Activated CD8-positive, alpha-beta T cell treated with anti-CD3 and anti-CD28 coated beads, Interleukin-2, amount 10 ng/mL, durations not matched to agents 7 days and 5 days (primary cell): ENCODE measurements at regions not wholly inside any gene's neighbourhood (a gene's known extent, or its start where the extent isn't known, plus 50 kb on each side); places are given as distances from the start of the nearest gene placed in this dataset.

Experiments used
- ATAC-seq: fragments of 150-1000 bp; cut with Tn5 transposase; one replicate; pipeline ENCODE4 v1.10.0; 2021; ENCODE audit warnings: moderate library complexity
- CTCF ChIA-PET: fragments of 350-600 bp; sonication (Branson Sonifier 250); formaldehyde crosslinking; loops from one replicate; lab custom pipeline; 2021; ENCODE audit warnings: antibody characterized with exemption; lab: Charles Lee
- POLR2A ChIA-PET: fragments of 350-600 bp; sonication (Branson Sonifier 250); formaldehyde crosslinking; loops from one replicate; lab custom pipeline; 2021; ENCODE audit warnings: antibody characterized with exemption; lab: Charles Lee
- DNase-seq: peaks from one replicate; pipeline ENCODE4 v3.0.0-alpha.2; 2020
- H3K27ac Mint-ChIP-seq: one replicate; pipeline ENCODE4 v1.8.0; 2021; ENCODE audit warnings: mild to moderate bottlenecking, mixed read lengths
- H3K27me3 Mint-ChIP-seq: one replicate; pipeline ENCODE4 v1.8.0; 2021; ENCODE audit warnings: low read depth, mixed read lengths
- H3K36me3 Mint-ChIP-seq: one replicate; pipeline ENCODE4 v1.8.0; 2021; ENCODE audit warnings: low read depth, mixed read lengths
- H3K4me1 Mint-ChIP-seq: one replicate; pipeline ENCODE4 v1.8.0; 2021; ENCODE audit warnings: low read depth, mixed read lengths
- H3K4me3 Mint-ChIP-seq: one replicate; pipeline ENCODE4 v1.8.0; 2021; ENCODE audit warnings: mild to moderate bottlenecking, mixed read lengths
- H3K9me3 Mint-ChIP-seq: one replicate; pipeline ENCODE4 v1.8.0; 2022; ENCODE audit warnings: mixed read lengths; ENCODE audit not compliant: insufficient read depth

- Mint-ChIP-seq H3K4me1 (no peaks in the 10 kb centered on the region), H3K27me3 (no peaks in the 10 kb centered on the region), H3K36me3 (no peaks in the 10 kb centered on the region), H3K9me3 (no peaks in the 10 kb centered on the region), H3K4me3 (no peak overlapping the region), H3K27ac (no peak overlapping the region)
- ATAC-seq (no peak), DNase-seq (no peak)
- ChIA-PET POLR2A (no interaction called here), CTCF (no interaction called here)
Observed at GRCh38 chr2:16034975-16035746, 94.8 kb downstream of the MYCN start.

- Mint-ChIP-seq H3K36me3 (no peaks in the 10 kb centered on the region), H3K4me1 (no peaks in the 10 kb centered on the region), H3K27me3 (no peaks in the 10 kb centered on the region), H3K27ac (no peak overlapping the region), H3K9me3 (no peaks in the 10 kb centered on the region), H3K4me3 (no peak overlapping the region)
- ChIA-PET CTCF (no interaction called here), POLR2A (no interaction called here)
- no peak for ATAC-seq
- no peak for DNase-seq
Observed at GRCh38 chr2:16034151-16034974, 94.0 kb downstream of the MYCN start.

- H3K4me1 Mint-ChIP-seq, result no peaks in the 10 kb centered on the region
- ATAC-seq, result no peak
- no peaks in the 10 kb centered on the region for H3K9me3 Mint-ChIP-seq
- H3K27ac Mint-ChIP-seq, result no peak overlapping the region
- DNase-seq, result no peak
- ChIA-PET POLR2A (no interaction called here), CTCF (no interaction called here)
- no peaks in the 10 kb centered on the region for H3K36me3 Mint-ChIP-seq
- no peak overlapping the region for H3K4me3 Mint-ChIP-seq
- H3K27me3 Mint-ChIP-seq, result no peaks in the 10 kb centered on the region
Observed at GRCh38 chr2:16033032-16033293, 92.6 kb downstream of the MYCN start.

DNA sequence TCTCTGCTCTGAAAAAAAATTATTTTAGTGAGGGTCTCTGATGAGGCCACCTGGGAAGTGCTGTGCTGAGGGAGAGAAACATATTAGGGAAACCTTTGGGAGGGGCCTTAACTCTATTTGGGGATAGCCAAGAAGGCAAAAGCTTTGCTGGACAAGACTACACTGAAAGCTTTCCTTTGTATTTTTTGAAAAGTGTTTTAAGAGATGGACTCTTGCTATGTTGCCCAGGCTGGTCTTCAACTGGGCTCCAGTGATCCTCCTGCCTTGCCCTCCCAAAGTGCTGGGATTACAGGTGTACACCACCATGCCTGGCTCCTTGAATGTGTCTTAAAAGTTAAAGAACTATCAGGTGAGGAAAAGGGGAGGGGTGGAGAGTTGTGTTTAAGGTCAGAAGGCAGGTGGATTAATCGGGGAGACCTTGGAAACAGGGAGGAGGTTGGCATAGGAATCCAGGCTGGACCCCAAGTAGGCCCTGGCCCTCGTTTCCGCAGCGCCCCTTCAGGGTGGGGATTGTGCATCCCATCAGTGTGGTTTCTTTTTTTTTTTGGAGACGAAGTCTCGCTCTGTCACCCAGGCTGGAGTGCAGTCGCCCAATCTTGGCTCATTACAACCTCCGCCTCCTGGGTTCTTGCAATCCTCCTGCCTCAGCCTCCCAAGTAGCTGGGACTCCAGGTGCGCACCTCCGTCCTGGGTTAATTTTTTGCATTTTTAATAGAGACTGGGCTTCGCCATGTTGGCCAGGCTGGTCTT is 92.1 kb downstream of the MYCN start:
- Mint-ChIP-seq H3K9me3 (no peaks in the 10 kb centered on the region), H3K27me3 (no peaks in the 10 kb centered on the region), H3K27ac (no peak overlapping the region), H3K4me3 (no peak overlapping the region), H3K36me3 (no peaks in the 10 kb centered on the region), H3K4me1 (no peaks in the 10 kb centered on the region)
- CTCF ChIA-PET, result no interaction called here
- POLR2A ChIA-PET, result no interaction called here
- DNase-seq, result no peak
- no peak for ATAC-seq

GRCh38 chr2:16031848-16032159 is 91.5 kb downstream of the MYCN start:
- ATAC-seq (no peak), DNase-seq (no peak)
- H3K36me3 Mint-ChIP-seq, result no peaks in the 10 kb centered on the region
- no peaks in the 10 kb centered on the region for H3K9me3 Mint-ChIP-seq
- no peaks in the 10 kb centered on the region for H3K4me1 Mint-ChIP-seq
- no peak overlapping the region for H3K4me3 Mint-ChIP-seq
- no peak overlapping the region for H3K27ac Mint-ChIP-seq
- no peaks in the 10 kb centered on the region for H3K27me3 Mint-ChIP-seq
- POLR2A ChIA-PET, result no interaction called here
- CTCF ChIA-PET, result no interaction called here

- H3K27ac Mint-ChIP-seq, result no peak overlapping the region
- no peaks in the 10 kb centered on the region for H3K4me1 Mint-ChIP-seq
- H3K36me3 Mint-ChIP-seq, result no peaks in the 10 kb centered on the region
- H3K9me3 Mint-ChIP-seq, result no peaks in the 10 kb centered on the region
- H3K4me3 Mint-ChIP-seq, result no peak overlapping the region
- POLR2A ChIA-PET, result no interaction called here
- DNase-seq (no peak), ATAC-seq (no peak)
- no peaks in the 10 kb centered on the region for H3K27me3 Mint-ChIP-seq
- CTCF ChIA-PET, result no interaction called here
Observed at GRCh38 chr2:16031058-16031847, 90.9 kb downstream of the MYCN start.

DNA sequence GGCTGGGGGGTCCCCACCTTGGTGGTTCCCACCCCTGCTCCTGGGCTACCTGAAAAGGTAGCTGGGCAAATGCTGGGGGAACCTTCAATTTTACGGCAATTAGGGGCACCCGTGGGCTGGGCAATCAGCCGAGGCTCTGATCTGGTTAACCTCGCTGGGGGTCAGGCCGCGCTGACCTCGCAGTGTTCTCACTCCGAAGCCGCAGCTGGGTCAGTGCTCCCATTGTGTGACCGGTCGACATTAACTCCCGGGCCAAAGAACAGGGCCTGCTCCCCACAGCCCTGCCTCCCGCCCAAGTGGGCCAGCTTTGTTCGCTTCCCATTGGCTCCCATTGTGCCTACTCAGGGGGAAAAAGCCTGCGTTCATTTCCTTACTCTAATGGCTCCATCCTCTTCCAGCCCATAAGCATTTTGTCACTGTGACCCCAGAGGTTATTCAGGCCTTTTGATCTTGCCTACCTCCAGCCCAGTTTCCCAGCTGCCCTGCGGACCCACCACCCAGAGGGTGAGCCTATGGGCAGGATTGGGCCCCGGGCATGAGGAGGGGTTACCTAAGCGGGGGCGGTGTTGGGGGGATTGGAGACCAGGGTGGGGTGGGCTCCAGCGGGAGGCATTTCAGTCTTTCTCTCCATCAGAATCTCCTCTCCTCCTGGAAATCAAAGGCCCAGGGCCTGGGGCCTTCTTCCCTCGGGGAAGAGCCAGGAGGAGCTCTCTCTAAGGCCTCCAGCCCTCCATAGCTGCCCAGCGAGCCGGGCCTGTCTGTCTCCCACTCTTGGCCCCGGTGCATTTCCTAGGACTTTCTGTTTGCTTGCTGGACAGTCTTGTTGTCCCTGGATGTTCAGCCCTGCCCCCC is 90.1 kb downstream of the MYCN start:
- H3K4me1 Mint-ChIP-seq, result no peaks in the 10 kb centered on the region
- ChIA-PET POLR2A (no interaction called here), CTCF (no interaction called here)
- ATAC-seq (no peak), DNase-seq (no peak)
- H3K36me3 Mint-ChIP-seq, result no peaks in the 10 kb centered on the region
- H3K27me3 Mint-ChIP-seq, result no peaks in the 10 kb centered on the region
- H3K9me3 Mint-ChIP-seq, result no peaks in the 10 kb centered on the region
- no peak overlapping the region for H3K27ac Mint-ChIP-seq
- H3K4me3 Mint-ChIP-seq, result no peak overlapping the region

DNA sequence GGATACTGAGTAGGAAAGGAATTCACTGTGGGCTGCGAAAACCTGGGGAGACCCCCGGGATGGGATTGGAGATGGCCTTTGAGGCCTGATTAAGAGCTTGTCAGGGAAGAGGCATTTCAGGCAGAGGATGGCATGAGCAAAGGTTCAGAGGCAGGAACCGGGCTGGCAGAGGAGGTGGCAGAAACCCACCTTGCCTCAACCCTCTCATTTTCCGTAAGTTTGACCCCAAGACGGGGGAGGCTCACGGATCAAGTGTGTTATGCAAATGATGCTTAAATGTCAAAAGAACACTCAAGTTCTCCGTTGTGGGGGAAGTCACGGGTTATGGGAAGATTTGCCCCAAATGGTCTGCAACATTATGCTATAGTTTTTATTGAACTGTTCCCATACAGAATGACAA is 88.3 kb downstream of the MYCN start:
- Mint-ChIP-seq H3K27me3 (no peaks in the 10 kb centered on the region), H3K27ac (no peak overlapping the region), H3K36me3 (no peaks in the 10 kb centered on the region), H3K4me1 (no peaks in the 10 kb centered on the region), H3K4me3 (no peak overlapping the region), H3K9me3 (no peaks in the 10 kb centered on the region)
- no peak for DNase-seq
- CTCF ChIA-PET, result no interaction called here
- no peak for ATAC-seq
- POLR2A ChIA-PET, result no interaction called here

DNA sequence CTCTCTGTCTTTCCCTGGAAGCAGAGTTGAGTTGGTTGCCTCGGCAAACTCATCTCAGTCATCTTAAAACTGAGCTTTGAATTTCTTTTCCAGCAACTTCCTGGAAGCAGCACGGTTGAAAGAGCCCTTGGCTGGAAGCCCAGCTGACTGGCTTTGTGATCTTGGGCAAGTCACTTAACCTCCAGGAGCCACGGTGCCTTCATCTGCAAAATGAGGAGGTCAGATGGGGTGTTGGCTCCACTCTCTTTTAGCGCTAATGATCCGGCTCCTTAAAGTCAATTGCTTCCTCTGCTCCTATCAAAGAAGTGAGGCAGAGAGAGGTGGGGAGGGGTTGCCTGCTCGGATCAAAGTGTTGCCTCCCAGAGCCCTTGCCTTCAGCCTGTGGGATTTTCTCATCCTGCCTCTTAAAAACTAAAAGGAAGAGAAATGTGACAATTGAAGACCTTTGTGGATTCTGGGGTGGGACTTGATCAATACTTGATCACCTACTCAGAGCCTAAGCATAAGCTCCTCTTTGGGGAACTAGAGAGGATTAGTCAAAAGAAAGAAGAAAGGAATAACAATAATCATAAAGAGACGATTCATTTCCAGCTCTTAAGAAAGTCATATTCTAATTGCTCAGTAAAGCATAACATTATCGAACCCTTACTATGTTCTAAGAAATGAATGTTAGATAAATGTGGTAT is 86.6 kb downstream of the MYCN start:
- no peak for ATAC-seq
- Mint-ChIP-seq H3K4me1 (no peaks in the 10 kb centered on the region), H3K27ac (no peak overlapping the region), H3K36me3 (no peaks in the 10 kb centered on the region), H3K27me3 (no peaks in the 10 kb centered on the region), H3K9me3 (no peaks in the 10 kb centered on the region), H3K4me3 (no peak overlapping the region)
- DNase-seq, result no peak
- CTCF ChIA-PET, result no interaction called here
- POLR2A ChIA-PET, result no interaction called here

GRCh38 chr2:16025876-16026640 is 85.7 kb downstream of the MYCN start:
- Mint-ChIP-seq H3K9me3 (no peaks in the 10 kb centered on the region), H3K4me3 (no peak overlapping the region), H3K4me1 (no peaks in the 10 kb centered on the region), H3K27ac (no peak overlapping the region), H3K27me3 (no peaks in the 10 kb centered on the region), H3K36me3 (no peaks in the 10 kb centered on the region)
- ATAC-seq (no peak), DNase-seq (no peak)
- POLR2A ChIA-PET, result no interaction called here
- CTCF ChIA-PET, result no interaction called here
